ENCODE measurements at regions not wholly inside any gene's neighbourhood (a gene's known extent, or its start where the extent isn't known, plus 50 kb on each side); places are given as distances from the start of the nearest gene placed in this dataset.

- H3K36me3 ChIP-seq (ENCODE audit: control insufficient read depth, insufficient read depth, low read length), result no peaks in the 10 kb centered on the region
- TF ChIP-seq, protein P1, sequence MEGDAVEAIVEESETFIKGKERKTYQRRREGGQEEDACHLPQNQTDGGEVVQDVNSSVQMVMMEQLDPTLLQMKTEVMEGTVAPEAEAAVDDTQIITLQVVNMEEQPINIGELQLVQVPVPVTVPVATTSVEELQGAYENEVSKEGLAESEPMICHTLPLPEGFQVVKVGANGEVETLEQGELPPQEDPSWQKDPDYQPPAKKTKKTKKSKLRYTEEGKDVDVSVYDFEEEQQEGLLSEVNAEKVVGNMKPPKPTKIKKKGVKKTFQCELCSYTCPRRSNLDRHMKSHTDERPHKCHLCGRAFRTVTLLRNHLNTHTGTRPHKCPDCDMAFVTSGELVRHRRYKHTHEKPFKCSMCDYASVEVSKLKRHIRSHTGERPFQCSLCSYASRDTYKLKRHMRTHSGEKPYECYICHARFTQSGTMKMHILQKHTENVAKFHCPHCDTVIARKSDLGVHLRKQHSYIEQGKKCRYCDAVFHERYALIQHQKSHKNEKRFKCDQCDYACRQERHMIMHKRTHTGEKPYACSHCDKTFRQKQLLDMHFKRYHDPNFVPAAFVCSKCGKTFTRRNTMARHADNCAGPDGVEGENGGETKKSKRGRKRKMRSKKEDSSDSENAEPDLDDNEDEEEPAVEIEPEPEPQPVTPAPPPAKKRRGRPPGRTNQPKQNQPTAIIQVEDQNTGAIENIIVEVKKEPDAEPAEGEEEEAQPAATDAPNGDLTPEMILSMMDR (IDR thresholded peaks at IDR 0.05; ENCODE audit: insufficient read depth, low read length, poor library complexity, severe bottlenecking), result no peak
- no peak for DNase-seq (ENCODE audit: extremely low read depth, insufficient read length)
- H3K27me3 ChIP-seq (replicated peaks; ENCODE audit: control insufficient read depth, insufficient read depth, low read length), result no peaks in the 10 kb centered on the region
- no peak overlapping the region for H3K4me3 ChIP-seq (replicated peaks; ENCODE audit: low read depth, low read length)
Measured at GRCh38 chr14:29348504-29348903, 579.1 kb downstream of the PRKD1 start.

- TF ChIP-seq, protein P1 (IDR thresholded peaks at IDR 0.05; ENCODE audit: insufficient read depth, low read length, poor library complexity, severe bottlenecking), result no peak
- no peak for DNase-seq (ENCODE audit: extremely low read depth, insufficient read length)
- Histone ChIP-seq H3K4me3 (replicated peaks; ENCODE audit: low read depth, low read length) (no peak overlapping the region), H3K36me3 (ENCODE audit: control insufficient read depth, insufficient read depth, low read length) (no peaks in the 10 kb centered on the region), H3K27me3 (replicated peaks; ENCODE audit: control insufficient read depth, insufficient read depth, low read length) (no peaks in the 10 kb centered on the region)
Measured at GRCh38 chr14:29350496-29350895, 577.2 kb downstream of the PRKD1 start.

- no peak for DNase-seq (ENCODE audit: extremely low read depth, insufficient read length)
- TF ChIP-seq, protein P1 (IDR thresholded peaks at IDR 0.05; ENCODE audit: insufficient read depth, low read length, poor library complexity, severe bottlenecking), result no peak
- Histone ChIP-seq H3K27me3 (replicated peaks; ENCODE audit: control insufficient read depth, insufficient read depth, low read length) (no peaks in the 10 kb centered on the region), H3K36me3 (ENCODE audit: control insufficient read depth, insufficient read depth, low read length) (no peaks in the 10 kb centered on the region), H3K4me3 (replicated peaks; ENCODE audit: low read depth, low read length) (no peak overlapping the region)
Measured at GRCh38 chr14:29351996-29352705, 575.5 kb downstream of the PRKD1 start.

GRCh38 chr14:29352706-29353080 lies 575.0 kb downstream of the PRKD1 start:
- TF ChIP-seq, protein P1 (IDR thresholded peaks at IDR 0.05; ENCODE audit: insufficient read depth, low read length, poor library complexity, severe bottlenecking), result no peak
- H3K4me3 ChIP-seq (replicated peaks; ENCODE audit: low read depth, low read length), result no peak overlapping the region
- H3K36me3 ChIP-seq (ENCODE audit: control insufficient read depth, insufficient read depth, low read length), result no peaks in the 10 kb centered on the region
- DNase-seq (ENCODE audit: extremely low read depth, insufficient read length), result no peak
- no peaks in the 10 kb centered on the region for H3K27me3 ChIP-seq (replicated peaks; ENCODE audit: control insufficient read depth, insufficient read depth, low read length)

DNA sequence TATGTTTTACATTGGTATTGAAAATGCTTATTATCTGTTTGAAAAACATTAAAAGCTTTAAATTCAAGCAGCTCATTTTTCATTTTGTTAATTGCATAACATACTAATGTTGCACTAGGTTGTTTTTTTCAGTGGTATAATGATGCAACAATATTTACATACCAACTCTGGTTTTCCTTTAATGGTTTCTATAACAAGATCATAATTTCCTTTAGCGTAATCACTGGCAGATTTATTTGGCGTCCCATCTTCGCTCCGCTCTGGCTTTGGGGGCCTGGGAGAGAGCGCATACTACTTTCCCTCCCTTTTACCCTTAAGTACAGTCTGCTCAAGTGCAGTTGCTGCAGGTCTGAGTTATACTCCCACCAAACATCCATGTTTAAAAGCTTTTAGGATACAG lies 574.1 kb downstream of the PRKD1 start:
- H3K27me3 ChIP-seq (replicated peaks; ENCODE audit: control insufficient read depth, insufficient read depth, low read length), result no peaks in the 10 kb centered on the region
- DNase-seq (ENCODE audit: extremely low read depth, insufficient read length), result no peak
- TF ChIP-seq, protein P1 (IDR thresholded peaks at IDR 0.05; ENCODE audit: insufficient read depth, low read length, poor library complexity, severe bottlenecking), result no peak
- no peak overlapping the region for H3K4me3 ChIP-seq (replicated peaks; ENCODE audit: low read depth, low read length)
- no peaks in the 10 kb centered on the region for H3K36me3 ChIP-seq (ENCODE audit: control insufficient read depth, insufficient read depth, low read length)

GRCh38 chr14:29354486-29354885 lies 573.2 kb downstream of the PRKD1 start:
- TF ChIP-seq, protein P1 (IDR thresholded peaks at IDR 0.05; ENCODE audit: insufficient read depth, low read length, poor library complexity, severe bottlenecking), result no peak
- Histone ChIP-seq H3K4me3 (replicated peaks; ENCODE audit: low read depth, low read length) (no peak overlapping the region), H3K27me3 (replicated peaks; ENCODE audit: control insufficient read depth, insufficient read depth, low read length) (no peaks in the 10 kb centered on the region), H3K36me3 (ENCODE audit: control insufficient read depth, insufficient read depth, low read length) (no peaks in the 10 kb centered on the region)
- no peak for DNase-seq (ENCODE audit: extremely low read depth, insufficient read length)
